Tibial nerve (tissue), 4 donors: ENCODE measurements at regions not wholly inside any gene's neighbourhood (a gene's known extent, or its start where the extent isn't known, plus 50 kb on each side); places are given as distances from the start of the nearest gene placed in this dataset.

Experiments
- DNase-seq, 2 donors: peaks; one replicate each; pipeline ENCODE4 v3.0.0-alpha.2; 2019; ENCODE audit warnings: low spot score in 2 of 2
- H3K27ac ChIP-seq, 4 donors: fragments of 200-600 bp; sonication (generic) in 3 of 4; one replicate each; pipeline ENCODE4 v1.5.1; 2017 to 2019; ENCODE audit warnings: mild to moderate bottlenecking in 1 of 4
- H3K27me3 ChIP-seq, 2 donors: fragments of 200-600 bp; sonication (generic) in 1 of 2; one replicate each; pipeline versions ENCODE4 v1.5.1 to v1.6.0; 2017 to 2019
- H3K36me3 ChIP-seq, 3 donors: fragments of 200-600 bp; sonication (generic); one replicate each; pipeline ENCODE4 v1.5.1; 2018 to 2019
- H3K4me1 ChIP-seq, 4 donors: fragments of 200-600 bp; sonication (generic) in 3 of 4; one replicate each; pipeline ENCODE4 v1.5.1; 2017 to 2019
- H3K4me3 ChIP-seq, 4 donors: fragments of 200-600 bp; sonication (generic) in 3 of 4; one replicate each; pipeline ENCODE4 v1.5.1; 2017 to 2019; ENCODE audit warnings: mild to moderate bottlenecking in 1 of 4, moderate library complexity in 1 of 4
- H3K9me3 ChIP-seq, 4 donors: fragments of 200-600 bp; sonication (generic) in 3 of 4; one replicate each; pipeline ENCODE4 v1.5.1; 2017 to 2019
- EP300 ChIP-seq, 2 donors: sonication (generic); formaldehyde crosslinking; IDR thresholded peaks; one replicate each; pipeline ENCODE4 v1.6.1; 2017; ENCODE audit warnings: antibody characterized with exemption in 2 of 2, mild to moderate bottlenecking in 1 of 2
- POLR2A ChIP-seq, 2 donors: fragments of 450-650 bp; IDR thresholded peaks; one replicate each; pipeline ENCODE4 v1.6.1; 2017; ENCODE audit warnings: antibody characterized with exemption in 2 of 2, mild to moderate bottlenecking in 2 of 2, moderate library complexity in 2 of 2
- WGBS, 2 donors: methylation state at CpG; one replicate each; pipeline ENCODE4 v1.1.5; 2018; 5-methylcytosine and 5-hydroxymethylcytosine counted together
- TF ChIP-seq, protein P1 (sequence below), 5 experiments: fragments of 200-600 bp in 3 of 5; fragments of 450-650 bp in 2 of 5; sonication (generic) in 3 of 5; IDR thresholded peaks; one replicate each; pipeline ENCODE4 v1.5.1; 2016 to 2019; ENCODE audit warnings: antibody characterized with exemption in 5 of 5, mild to moderate bottlenecking in 3 of 5, moderate library complexity in 2 of 5

DNA sequence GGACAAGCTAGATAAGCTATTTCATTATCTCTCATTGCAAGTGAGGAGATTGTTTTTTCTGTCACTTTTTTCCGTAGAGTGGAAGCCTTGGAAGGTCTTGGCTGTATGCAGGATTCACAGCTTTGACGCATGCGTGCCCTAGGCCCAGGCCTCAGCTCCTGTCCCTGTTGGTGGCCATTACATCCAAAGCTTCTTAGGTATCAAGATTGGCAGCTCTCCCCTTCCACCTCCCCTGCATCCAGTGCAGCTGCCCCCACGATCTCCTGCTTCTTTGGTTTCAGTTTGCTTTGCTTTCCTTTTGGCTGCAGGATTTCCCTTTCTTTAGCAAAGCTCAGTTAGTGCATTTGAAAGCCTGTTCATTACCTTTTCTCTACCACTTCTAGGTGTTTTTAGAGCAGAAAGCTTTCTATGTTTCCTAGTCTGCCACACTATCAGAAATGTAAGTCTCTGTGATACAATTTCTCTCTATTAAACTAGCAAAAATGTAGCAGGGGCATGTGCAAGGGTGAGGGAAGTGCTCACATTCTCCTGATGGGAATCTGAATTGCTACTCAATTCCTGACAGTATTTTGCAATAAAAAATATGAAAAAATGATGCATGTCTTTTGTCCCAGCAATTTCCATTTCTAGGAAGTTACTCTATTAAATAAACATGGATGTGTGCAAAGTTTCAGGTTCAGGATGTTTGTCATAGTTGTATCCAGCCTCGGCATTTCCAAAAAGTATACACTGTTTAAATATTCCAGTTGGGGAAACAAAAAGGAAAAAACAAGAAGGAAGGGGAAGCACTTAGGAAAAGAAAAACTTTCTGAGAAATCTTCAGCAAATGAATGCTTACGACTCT, 91.2 kb downstream of the LIPG start:
- no peaks in the 10 kb centered on the region for H3K27me3 ChIP-seq
- no peaks in the 10 kb centered on the region for H3K9me3 ChIP-seq
- no peak overlapping the region for H3K27ac ChIP-seq
- no peaks in the 10 kb centered on the region for H3K36me3 ChIP-seq
- 66 to 76% methylated on average over 6 of the region's 6 CpGs for WGBS, 2 donors
- peaks cover 0 to 10% (median 0%) of the 10 kb centered on the region in 4 donors for H3K4me1 ChIP-seq
- TF ChIP-seq, protein P1, sequence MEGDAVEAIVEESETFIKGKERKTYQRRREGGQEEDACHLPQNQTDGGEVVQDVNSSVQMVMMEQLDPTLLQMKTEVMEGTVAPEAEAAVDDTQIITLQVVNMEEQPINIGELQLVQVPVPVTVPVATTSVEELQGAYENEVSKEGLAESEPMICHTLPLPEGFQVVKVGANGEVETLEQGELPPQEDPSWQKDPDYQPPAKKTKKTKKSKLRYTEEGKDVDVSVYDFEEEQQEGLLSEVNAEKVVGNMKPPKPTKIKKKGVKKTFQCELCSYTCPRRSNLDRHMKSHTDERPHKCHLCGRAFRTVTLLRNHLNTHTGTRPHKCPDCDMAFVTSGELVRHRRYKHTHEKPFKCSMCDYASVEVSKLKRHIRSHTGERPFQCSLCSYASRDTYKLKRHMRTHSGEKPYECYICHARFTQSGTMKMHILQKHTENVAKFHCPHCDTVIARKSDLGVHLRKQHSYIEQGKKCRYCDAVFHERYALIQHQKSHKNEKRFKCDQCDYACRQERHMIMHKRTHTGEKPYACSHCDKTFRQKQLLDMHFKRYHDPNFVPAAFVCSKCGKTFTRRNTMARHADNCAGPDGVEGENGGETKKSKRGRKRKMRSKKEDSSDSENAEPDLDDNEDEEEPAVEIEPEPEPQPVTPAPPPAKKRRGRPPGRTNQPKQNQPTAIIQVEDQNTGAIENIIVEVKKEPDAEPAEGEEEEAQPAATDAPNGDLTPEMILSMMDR (IDR thresholded peaks at IDR 0.05): no peak
- TF ChIP-seq POLR2A (IDR thresholded peaks at IDR 0.05) (no peak), EP300 (IDR thresholded peaks at IDR 0.05) (no peak)
- H3K4me3 ChIP-seq: peak overlapping the region in 1 of 4 donors; percentile 9
- no peak for DNase-seq

- no peak for DNase-seq
- Histone ChIP-seq H3K4me1 (peaks cover 0 to 14% (median 0%) of the 10 kb centered on the region in 4 donors), H3K36me3 (no peaks in the 10 kb centered on the region), H3K4me3 (no peak overlapping the region), H3K27me3 (no peaks in the 10 kb centered on the region), H3K27ac (no peak overlapping the region), H3K9me3 (no peaks in the 10 kb centered on the region)
- 92% methylated on average over 6 of the region's 6 CpGs for WGBS, 2 donors
- TF ChIP-seq EP300 (IDR thresholded peaks at IDR 0.05) (no peak), POLR2A (IDR thresholded peaks at IDR 0.05) (no peak)
- TF ChIP-seq, protein P1 (IDR thresholded peaks at IDR 0.05): no peak
These were observed 89.2 kb downstream of the LIPG start for GRCh38 chr18:49651033-49651432.

DNA sequence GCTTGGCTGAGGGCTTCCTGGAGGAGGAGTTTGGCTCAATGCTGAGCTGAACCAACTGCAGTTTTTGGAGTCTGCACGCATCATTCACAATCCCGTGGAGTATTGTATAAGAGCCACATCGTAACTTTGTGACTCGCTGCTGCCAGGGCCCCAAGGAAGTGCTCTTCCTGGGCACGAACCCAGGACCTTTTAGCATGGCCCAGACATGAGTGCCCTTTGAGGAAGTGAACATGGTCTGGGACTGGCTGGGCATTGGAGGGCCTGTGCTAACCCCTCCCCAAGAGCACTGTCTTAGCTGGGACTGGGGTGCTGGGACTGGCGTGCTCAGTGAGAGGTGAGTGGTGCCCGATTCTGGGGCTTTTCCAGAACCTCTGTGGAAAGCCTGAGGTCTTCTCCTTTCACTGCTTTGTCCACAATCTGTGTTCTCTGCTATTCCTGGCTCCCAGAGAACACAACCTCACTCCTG, 88.6 kb downstream of the LIPG start:
- TF ChIP-seq EP300 (IDR thresholded peaks at IDR 0.05) (no peak), POLR2A (IDR thresholded peaks at IDR 0.05) (no peak)
- TF ChIP-seq, protein P1 (IDR thresholded peaks at IDR 0.05): no peak
- no peak for DNase-seq
- Histone ChIP-seq H3K4me3 (no peak overlapping the region), H3K27me3 (no peaks in the 10 kb centered on the region), H3K4me1 (peaks cover 0 to 18% (median 0%) of the 10 kb centered on the region in 4 donors), H3K9me3 (no peaks in the 10 kb centered on the region), H3K36me3 (no peaks in the 10 kb centered on the region), H3K27ac (no peak overlapping the region)
- WGBS, 2 donors: 90 to 92% methylated on average over 5 to 7 of the region's 7 CpGs

DNA sequence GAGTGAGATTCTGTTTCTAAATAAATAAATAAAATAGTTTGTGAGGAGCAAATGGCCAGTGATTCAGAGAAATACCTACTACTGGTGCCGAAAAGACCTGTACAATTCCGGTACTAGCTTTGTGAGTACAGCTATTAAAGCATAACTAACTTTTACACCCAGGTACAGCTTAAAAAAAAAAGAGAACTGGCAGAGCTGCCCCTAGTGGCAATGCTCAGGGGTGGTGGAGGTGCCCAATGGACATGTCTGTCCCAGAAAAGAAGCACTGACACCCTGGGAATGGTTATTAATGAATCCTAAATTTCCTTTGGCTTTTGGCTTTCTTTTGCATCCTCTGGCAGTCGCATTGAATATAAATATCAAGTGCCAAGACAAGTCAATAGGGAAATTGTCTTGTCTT, 87.0 kb downstream of the LIPG start:
- H3K9me3 ChIP-seq: no peaks in the 10 kb centered on the region
- no peak for DNase-seq
- no peaks in the 10 kb centered on the region for H3K36me3 ChIP-seq
- peaks cover 0 to 18% (median 0%) of the 10 kb centered on the region in 4 donors for H3K4me1 ChIP-seq
- H3K27me3 ChIP-seq: no peaks in the 10 kb centered on the region
- no peak overlapping the region for H3K4me3 ChIP-seq
- TF ChIP-seq POLR2A (IDR thresholded peaks at IDR 0.05) (no peak), EP300 (IDR thresholded peaks at IDR 0.05) (no peak)
- no peak overlapping the region for H3K27ac ChIP-seq
- 79 to 94% methylated on average over 3 of the region's 3 CpGs for WGBS, 2 donors
